HepG2 (cell line): ENCODE measurements at regions not wholly inside any gene's neighbourhood (a gene's known extent, or its start where the extent isn't known, plus 50 kb on each side); places are given as distances from the start of the nearest gene placed in this dataset.

Source experiments
- ATAC-seq: fragments of 200-7000 bp; cut with Tn5 transposase; 3 replicates; pipeline ENCODE4 v1.9.1; 2020; ENCODE audit warnings: mild to moderate bottlenecking, moderate library complexity
- BruUV-seq: library from RNA; stranded (reverse); fragments of 400-500 nt; replicated peaks from 2 replicates; lab custom pipeline; 2021; lab: Mats Ljungman, UMichigan
- CTCF ChIA-PET: fragments of 300-600 bp; formaldehyde crosslinking; extraction: SDS; loops from one replicate; lab custom pipeline; 2021; ENCODE audit warnings: low total read pairs, inconsistent platforms, low intra/inter-chr PET ratio; lab: Yijun Ruan, JAX
- POLR2A ChIA-PET: fragments of 350-600 bp; sonication (Branson Sonifier 250); formaldehyde crosslinking; loops from one replicate; lab custom pipeline; 2020; ENCODE audit warnings: antibody characterized with exemption, inconsistent platforms; lab: Yijun Ruan, JAX
- DNase-seq: peaks from one replicate; pipeline ENCODE4 v3.0.0-alpha.2; 2015; ENCODE audit warnings: low spot score
- FAIRE-seq: peaks from 3 replicates; lab custom pipeline; 2011; peaks lifted over from hg19 to GRCh38; lab: Jason Lieb, UNC
- H2AFZ ChIP-seq: one replicate; pipeline ENCODE4 v1.6.1; 2011; ENCODE audit warnings: low read length, inconsistent platforms
- H3K27ac ChIP-seq: fragments of 300-600 bp; 3 replicates; pipeline ENCODE4 v1.8.0; 2011; ENCODE audit warnings: mixed run types, mild to moderate bottlenecking, mixed read lengths, low read length, inconsistent platforms; ENCODE audit not compliant: insufficient read depth; ENCODE audit errors: extremely low read length
- H3K27me3 ChIP-seq, 2 experiments: fragments of 200-600 bp in 1 of 2; 2 replicates in 1 of 2; 3 replicates in 1 of 2; pipeline versions ENCODE4 v1.6.0 to v1.8.0; 2011; ENCODE audit warnings: low read length in 2 of 2, mild to moderate bottlenecking in 2 of 2, moderate library complexity in 2 of 2, inconsistent platforms in 1 of 2; ENCODE audit not compliant: insufficient read depth in 2 of 2, control insufficient read depth in 1 of 2
- H3K36me3 ChIP-seq, 2 experiments: fragments of 200-600 bp in 1 of 2; replicated peaks in 1 of 2; 2 replicates in 1 of 2; 3 replicates in 1 of 2; pipeline versions ENCODE4 v1.5.1 to v1.8.0; 2011; ENCODE audit warnings: low read length in 2 of 2, inconsistent platforms in 1 of 2; ENCODE audit not compliant: insufficient read depth in 2 of 2, control insufficient read depth in 1 of 2
- H3K4me1 ChIP-seq: 2 replicates; pipeline ENCODE4 v1.5.1; 2012; ENCODE audit warnings: low read length, inconsistent platforms; ENCODE audit not compliant: insufficient read depth
- H3K4me2 ChIP-seq: 2 replicates; pipeline ENCODE4 v1.6.0; 2011; ENCODE audit warnings: low read depth, low read length, inconsistent platforms
- H3K4me3 ChIP-seq, 3 experiments: fragments of 200-600 bp in 1 of 3; sonication (generic), shearing (Covaris generic) in 1 of 3; replicated peaks in 1 of 3; 2 replicates each; pipeline ENCODE4 v1.5.1; 2011 to 2016; ENCODE audit warnings: low read length in 3 of 3, inconsistent platforms in 2 of 3, low read depth in 2 of 3, mild to moderate bottlenecking in 2 of 3, control low read depth in 1 of 3, mixed read lengths in 1 of 3; ENCODE audit not compliant: insufficient read depth in 1 of 3
- H3K79me2 ChIP-seq: one replicate; pipeline ENCODE4 v1.6.1; 2011; ENCODE audit warnings: low read length, inconsistent platforms; ENCODE audit not compliant: insufficient read depth
- H3K9ac ChIP-seq: 2 replicates; pipeline ENCODE4 v1.6.0; 2011; ENCODE audit warnings: mild to moderate bottlenecking, low read depth, low read length, inconsistent platforms; ENCODE audit not compliant: insufficient read depth
- H3K9me3 ChIP-seq: 2 replicates; pipeline ENCODE4 v1.5.1; 2012; ENCODE audit warnings: mild to moderate bottlenecking, low read length
- H4K20me1 ChIP-seq: 2 replicates; pipeline ENCODE4 v1.6.0; 2011; ENCODE audit warnings: inconsistent platforms, mild to moderate bottlenecking, low read length, moderate library complexity; ENCODE audit not compliant: insufficient read depth
- ELK4 ChIP-seq: sonication (generic); formaldehyde crosslinking; IDR thresholded peaks from 2 replicates; pipeline ENCODE4 v1.9.0; 2021; ENCODE audit warnings: missing genetic modification reagents, borderline replicate concordance
- HOXA7 ChIP-seq: sonication (generic); formaldehyde crosslinking; IDR thresholded peaks from 2 replicates; pipeline ENCODE4 v1.8.1; 2022; ENCODE audit warnings: mild to moderate bottlenecking, missing genetic modification reagents, moderate library complexity
- THAP7 ChIP-seq: sonication (generic); formaldehyde crosslinking; IDR thresholded peaks from 2 replicates; pipeline ENCODE4 v1.8.1; 2023; ENCODE audit warnings: mild to moderate bottlenecking, missing genetic modification reagents
- TP53 ChIP-seq: sonication (generic); formaldehyde crosslinking; conservative IDR thresholded peaks from 2 replicates; pipeline ENCODE4 v1.4.0; 2020; ENCODE audit warnings: missing genetic modification reagents
- ZNF230 ChIP-seq: sonication (generic); formaldehyde crosslinking; IDR thresholded peaks from 2 replicates; pipeline ENCODE4 v1.4.0; 2020; ENCODE audit warnings: mild to moderate bottlenecking, missing genetic modification reagents
- ZNF737 ChIP-seq: sonication (generic); formaldehyde crosslinking; IDR thresholded peaks from 2 replicates; pipeline ENCODE4 v1.5.0; 2020; ENCODE audit warnings: missing genetic modification reagents, mild to moderate bottlenecking, borderline replicate concordance
- WGBS: methylation state at CpG from one replicate; pipeline ENCODE4 v1.1.6; 2017; ENCODE audit warnings: low lambda C conversion rate; 5-methylcytosine and 5-hydroxymethylcytosine counted together
- in situ Hi-C: cut with HindIII; loops from 2 replicates; pipeline ENCODE4 v1.10.0; 2017; ENCODE audit warnings: low pct_unique_long_range_greater_than_20kb; ENCODE audit not compliant: extremely low pct_ligation_motif_present
- intact Hi-C: fragments of 100-400 bp; cut with micrococcal nuclease; formaldehyde crosslinking; loops from one replicate; pipeline ENCODE4 v1.10.0; 2022; ENCODE audit not compliant: unreplicated experiment

GRCh38 chr2:41180387-41180786 lies 728.5 kb upstream of the SLC8A1 start:
- 2% methylated on average over 2 of the region's 2 CpGs for WGBS
- BruUV-seq = no TSS peak
- DNase-seq = no peak
- ChIA-PET POLR2A (no interaction called here), CTCF (no interaction called here)
- Histone ChIP-seq H3K79me2 (no peaks in the 10 kb centered on the region), H3K4me1 (no peaks in the 10 kb centered on the region), H3K9ac (no peak overlapping the region), H3K9me3 (no peaks in the 10 kb centered on the region), H4K20me1 (no peaks in the 10 kb centered on the region), H3K36me3 (no peaks in the 10 kb centered on the region)
- intact Hi-C loops (no loop called here), in situ Hi-C loops (no loop called here)
- no peak for TF ChIP-seq HOXA7 (CRISPR knock-in tag)
- TF ChIP-seq ZNF230 = no peak
- no peak for TF ChIP-seq TP53 (CRISPR knock-in tag)
- TF ChIP-seq ZNF737 = no peak
- TF ChIP-seq, all 625 proteins: peak for 0
- no peak overlapping the region for H3K4me3 ChIP-seq
- no peaks in the 10 kb centered on the region for H3K27me3 ChIP-seq
- H2AFZ ChIP-seq = no peak overlapping the region
- FAIRE-seq = no peak
- ATAC-seq = no peak
- H3K27ac ChIP-seq = no peak overlapping the region
- H3K4me2 ChIP-seq = no peak overlapping the region

- in situ Hi-C loops (no loop called here), intact Hi-C loops (no loop called here)
- H3K4me2 ChIP-seq = no peak overlapping the region
- BruUV-seq = no TSS peak
- H2AFZ ChIP-seq = no peak overlapping the region
- H3K36me3 ChIP-seq = no peaks in the 10 kb centered on the region
- CTCF ChIA-PET = no interaction called here
- H3K9me3 ChIP-seq = no peaks in the 10 kb centered on the region
- no peak overlapping the region for H3K27ac ChIP-seq
- TF ChIP-seq THAP7 (no peak), ELK4 (no peak)
- TF ChIP-seq, all 625 proteins: peak for 0
- Histone ChIP-seq H3K4me3 (no peak overlapping the region), H3K27me3 (no peaks in the 10 kb centered on the region), H3K4me1 (no peaks in the 10 kb centered on the region), H3K79me2 (no peaks in the 10 kb centered on the region), H3K9ac (no peak overlapping the region), H4K20me1 (no peaks in the 10 kb centered on the region)
- POLR2A ChIA-PET = no interaction called here
- DNase-seq (no peak), FAIRE-seq (no peak), ATAC-seq (no peak)
- 1% methylated on average over 5 of the region's 5 CpGs for WGBS
Observed at GRCh38 chr2:41182961-41183360, 731.1 kb upstream of the SLC8A1 start.
